NT2/D1 (cell line): ENCODE measurements at regions not wholly inside any gene's neighbourhood (a gene's known extent, or its start where the extent isn't known, plus 50 kb on each side); places are given as distances from the start of the nearest gene placed in this dataset.

ENCODE experiments used
- YY1 ChIP-seq: IDR thresholded peaks from 2 replicates; pipeline ENCODE4 v1.6.1; 2011; ENCODE audit not compliant: insufficient read length, insufficient read depth
- ZNF274 ChIP-seq: IDR thresholded peaks from 2 replicates; pipeline ENCODE4 v1.6.1; 2011; ENCODE audit warnings: mild to moderate bottlenecking, low read depth, low read length

DNA sequence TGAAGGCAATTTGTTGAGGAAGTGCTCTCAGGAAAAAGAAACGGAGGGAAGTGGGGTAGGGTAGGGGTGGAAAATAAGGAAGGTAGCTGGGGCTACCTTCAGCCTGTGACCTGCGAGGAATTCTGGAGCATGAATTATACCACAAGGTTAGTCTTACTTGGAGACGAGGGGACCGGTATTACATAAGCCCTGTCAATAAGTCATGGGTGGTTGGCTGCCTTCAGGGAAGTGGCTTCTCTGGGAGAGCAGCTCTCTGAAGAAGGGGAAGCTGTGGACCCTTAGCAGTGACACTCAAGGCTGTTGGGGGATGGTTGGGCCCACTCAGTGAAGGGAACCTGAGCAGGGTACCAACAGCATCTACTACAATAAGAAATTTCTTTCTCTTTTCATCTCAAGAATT lies 111.3 kb downstream of the TNFSF18 start:
- TF ChIP-seq ZNF274: no peak
- no peak for TF ChIP-seq YY1
